ENCODE measurements at regions not wholly inside any gene's neighbourhood (a gene's known extent, or its start where the extent isn't known, plus 50 kb on each side); places are given as distances from the start of the nearest gene placed in this dataset.

DNA sequence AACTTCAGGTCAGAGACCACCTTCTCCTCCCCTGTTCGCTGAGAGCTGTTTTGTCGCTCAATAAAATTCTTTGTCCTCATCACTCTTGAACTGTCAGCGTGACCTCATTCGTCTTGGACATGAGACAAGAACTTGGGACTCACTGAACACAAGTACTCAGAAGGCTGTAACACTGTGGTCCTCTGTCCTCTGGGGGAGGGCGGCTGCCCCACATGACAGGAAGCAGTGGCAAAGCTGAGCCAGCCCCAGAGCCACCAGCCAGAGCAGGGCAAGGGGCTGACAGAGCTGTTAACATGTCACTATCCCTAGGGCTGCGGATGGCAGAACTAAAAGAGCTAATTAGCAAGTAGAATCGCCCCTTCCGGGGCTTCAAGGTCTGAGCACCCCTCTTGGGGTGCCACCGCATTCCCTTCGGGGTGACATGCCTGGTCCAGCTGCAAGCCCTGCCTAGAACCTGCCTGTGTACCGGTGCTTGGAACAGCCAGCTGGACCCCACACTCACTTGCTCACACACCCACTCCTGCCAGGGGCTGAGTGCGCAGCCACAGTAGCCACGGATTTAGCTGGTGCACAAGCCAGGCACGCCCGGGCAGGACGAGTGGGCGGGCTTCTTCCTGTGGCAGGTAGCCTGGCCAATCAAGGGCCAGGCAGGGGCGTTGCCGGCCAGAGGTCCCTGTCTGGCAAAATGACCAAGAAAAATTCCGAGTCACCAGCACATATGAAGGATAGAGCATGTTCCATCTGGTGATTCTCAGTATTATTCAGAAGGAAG is 648.6 kb upstream of the AGA start:
- TF ChIP-seq, protein P1, sequence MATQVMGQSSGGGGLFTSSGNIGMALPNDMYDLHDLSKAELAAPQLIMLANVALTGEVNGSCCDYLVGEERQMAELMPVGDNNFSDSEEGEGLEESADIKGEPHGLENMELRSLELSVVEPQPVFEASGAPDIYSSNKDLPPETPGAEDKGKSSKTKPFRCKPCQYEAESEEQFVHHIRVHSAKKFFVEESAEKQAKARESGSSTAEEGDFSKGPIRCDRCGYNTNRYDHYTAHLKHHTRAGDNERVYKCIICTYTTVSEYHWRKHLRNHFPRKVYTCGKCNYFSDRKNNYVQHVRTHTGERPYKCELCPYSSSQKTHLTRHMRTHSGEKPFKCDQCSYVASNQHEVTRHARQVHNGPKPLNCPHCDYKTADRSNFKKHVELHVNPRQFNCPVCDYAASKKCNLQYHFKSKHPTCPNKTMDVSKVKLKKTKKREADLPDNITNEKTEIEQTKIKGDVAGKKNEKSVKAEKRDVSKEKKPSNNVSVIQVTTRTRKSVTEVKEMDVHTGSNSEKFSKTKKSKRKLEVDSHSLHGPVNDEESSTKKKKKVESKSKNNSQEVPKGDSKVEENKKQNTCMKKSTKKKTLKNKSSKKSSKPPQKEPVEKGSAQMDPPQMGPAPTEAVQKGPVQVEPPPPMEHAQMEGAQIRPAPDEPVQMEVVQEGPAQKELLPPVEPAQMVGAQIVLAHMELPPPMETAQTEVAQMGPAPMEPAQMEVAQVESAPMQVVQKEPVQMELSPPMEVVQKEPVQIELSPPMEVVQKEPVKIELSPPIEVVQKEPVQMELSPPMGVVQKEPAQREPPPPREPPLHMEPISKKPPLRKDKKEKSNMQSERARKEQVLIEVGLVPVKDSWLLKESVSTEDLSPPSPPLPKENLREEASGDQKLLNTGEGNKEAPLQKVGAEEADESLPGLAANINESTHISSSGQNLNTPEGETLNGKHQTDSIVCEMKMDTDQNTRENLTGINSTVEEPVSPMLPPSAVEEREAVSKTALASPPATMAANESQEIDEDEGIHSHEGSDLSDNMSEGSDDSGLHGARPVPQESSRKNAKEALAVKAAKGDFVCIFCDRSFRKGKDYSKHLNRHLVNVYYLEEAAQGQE (IDR thresholded peaks at IDR 0.05; ENCODE audit: insufficient replicate concordance, low read depth), result no peak
- TF ChIP-seq, protein P2, sequence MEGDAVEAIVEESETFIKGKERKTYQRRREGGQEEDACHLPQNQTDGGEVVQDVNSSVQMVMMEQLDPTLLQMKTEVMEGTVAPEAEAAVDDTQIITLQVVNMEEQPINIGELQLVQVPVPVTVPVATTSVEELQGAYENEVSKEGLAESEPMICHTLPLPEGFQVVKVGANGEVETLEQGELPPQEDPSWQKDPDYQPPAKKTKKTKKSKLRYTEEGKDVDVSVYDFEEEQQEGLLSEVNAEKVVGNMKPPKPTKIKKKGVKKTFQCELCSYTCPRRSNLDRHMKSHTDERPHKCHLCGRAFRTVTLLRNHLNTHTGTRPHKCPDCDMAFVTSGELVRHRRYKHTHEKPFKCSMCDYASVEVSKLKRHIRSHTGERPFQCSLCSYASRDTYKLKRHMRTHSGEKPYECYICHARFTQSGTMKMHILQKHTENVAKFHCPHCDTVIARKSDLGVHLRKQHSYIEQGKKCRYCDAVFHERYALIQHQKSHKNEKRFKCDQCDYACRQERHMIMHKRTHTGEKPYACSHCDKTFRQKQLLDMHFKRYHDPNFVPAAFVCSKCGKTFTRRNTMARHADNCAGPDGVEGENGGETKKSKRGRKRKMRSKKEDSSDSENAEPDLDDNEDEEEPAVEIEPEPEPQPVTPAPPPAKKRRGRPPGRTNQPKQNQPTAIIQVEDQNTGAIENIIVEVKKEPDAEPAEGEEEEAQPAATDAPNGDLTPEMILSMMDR (IDR thresholded peaks at IDR 0.05; ENCODE audit: insufficient read depth, low read length), result no peak
- TF ChIP-seq POLR2AphosphoS5 (IDR thresholded peaks at IDR 0.05; ENCODE audit: low read depth) (no peak), SPI1 (IDR thresholded peaks at IDR 0.05; ENCODE audit: borderline replicate concordance, low read depth) (no peak), GABPA (IDR thresholded peaks at IDR 0.05; ENCODE audit: low read depth) (no peak)
- Histone ChIP-seq H3K27me3 (ENCODE audit: insufficient read depth, poor library complexity, severe bottlenecking) (no peaks in the 10 kb centered on the region), H3K4me3 (replicated peaks; ENCODE audit: insufficient read depth, low read length) (no peak overlapping the region), H3K27ac (replicated peaks) (no peak overlapping the region)
- no peak for DNase-seq (ENCODE audit: low read depth in 1 of 2, low spot score in 1 of 2)

DNA sequence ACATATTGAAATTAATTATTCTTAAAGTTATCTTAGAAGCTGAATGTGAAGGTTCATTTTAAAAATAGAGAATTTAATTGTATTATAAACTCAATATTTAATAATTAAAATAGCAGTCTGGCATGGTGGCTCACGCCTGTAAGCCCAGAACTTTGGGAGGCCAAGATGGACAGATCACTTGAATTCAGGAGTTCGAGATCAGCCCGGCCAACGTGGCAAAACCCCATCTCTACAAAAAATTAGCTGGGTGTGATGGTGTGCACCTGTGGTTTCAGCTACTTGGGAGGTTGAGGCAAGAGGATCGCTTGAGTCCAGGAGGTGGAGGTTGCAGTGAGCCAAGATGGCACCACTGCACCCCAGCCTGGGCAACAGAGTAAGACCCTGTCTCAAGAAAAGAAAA is 659.9 kb upstream of the AGA start:
- DNase-seq (ENCODE audit: low read depth in 1 of 2, low spot score in 1 of 2), result no peak
- Histone ChIP-seq H3K4me3 (replicated peaks; ENCODE audit: insufficient read depth, low read length) (no peak overlapping the region), H3K27ac (replicated peaks) (no peak overlapping the region), H3K27me3 (ENCODE audit: insufficient read depth, poor library complexity, severe bottlenecking) (no peaks in the 10 kb centered on the region)
- no peak for TF ChIP-seq POLR2AphosphoS5 (IDR thresholded peaks at IDR 0.05; ENCODE audit: low read depth)
- TF ChIP-seq, protein P1 (IDR thresholded peaks at IDR 0.05; ENCODE audit: insufficient replicate concordance, low read depth), result no peak

DNA sequence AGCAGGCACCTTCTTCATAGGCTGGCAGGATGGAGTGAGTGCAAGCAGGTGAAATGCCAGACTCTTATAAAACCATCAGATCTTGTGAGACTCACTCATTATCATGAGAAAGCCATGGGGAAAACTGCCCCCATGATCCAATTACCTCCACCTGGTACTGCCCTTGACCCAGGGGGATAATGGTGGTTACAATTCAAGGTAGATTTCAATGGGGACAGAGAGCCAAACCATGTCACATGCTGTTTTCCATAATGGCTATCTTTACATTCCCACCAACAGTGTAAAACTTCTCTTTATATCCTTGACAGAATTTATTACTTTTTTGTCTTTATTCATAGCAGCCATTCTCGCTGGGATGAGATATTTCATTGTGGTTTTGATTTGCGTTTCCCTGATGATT is 663.0 kb upstream of the AGA start:
- Histone ChIP-seq H3K4me3 (replicated peaks; ENCODE audit: insufficient read depth, low read length) (no peak overlapping the region), H3K27me3 (ENCODE audit: insufficient read depth, poor library complexity, severe bottlenecking) (no peaks in the 10 kb centered on the region), H3K27ac (replicated peaks) (no peak overlapping the region)
- no peak for DNase-seq (ENCODE audit: low read depth in 1 of 2, low spot score in 1 of 2)
- no peak for TF ChIP-seq SPI1 (IDR thresholded peaks at IDR 0.05; ENCODE audit: borderline replicate concordance, low read depth)
- no peak for TF ChIP-seq POLR2AphosphoS5 (IDR thresholded peaks at IDR 0.05; ENCODE audit: low read depth)
- TF ChIP-seq, protein P1 (IDR thresholded peaks at IDR 0.05; ENCODE audit: insufficient replicate concordance, low read depth), result no peak
- TF ChIP-seq, protein P2 (IDR thresholded peaks at IDR 0.05; ENCODE audit: insufficient read depth, low read length), result no peak
- TF ChIP-seq GABPA (IDR thresholded peaks at IDR 0.05; ENCODE audit: low read depth), result no peak

All from HL-60 (cell line).